Endodermal cell (in vitro differentiated cells): ENCODE measurements at regions not wholly inside any gene's neighbourhood (a gene's known extent, or its start where the extent isn't known, plus 50 kb on each side); places are given as distances from the start of the nearest gene placed in this dataset.

ENCODE experiments used
- DNase-seq: peaks from one replicate; pipeline ENCODE4 v3.0.0-alpha.2; 2017
- H3K27ac ChIP-seq: 2 replicates; pipeline ENCODE4 v1.5.1; 2013; ENCODE audit warnings: mild to moderate bottlenecking, low read depth, low read length, moderate library complexity
- H3K27me3 ChIP-seq: 2 replicates; pipeline ENCODE4 v1.6.1; 2013; ENCODE audit warnings: mild to moderate bottlenecking, low read length, moderate library complexity; ENCODE audit not compliant: insufficient read depth, control insufficient read depth, poor library complexity, severe bottlenecking
- H3K36me3 ChIP-seq: 2 replicates; pipeline ENCODE4 v1.7.0; 2013; ENCODE audit warnings: mild to moderate bottlenecking, low read length, moderate library complexity; ENCODE audit not compliant: control insufficient read depth, insufficient read depth
- H3K4me1 ChIP-seq: one replicate; pipeline ENCODE4 v1.7.0; 2013; ENCODE audit warnings: low read length; ENCODE audit not compliant: control insufficient read depth, insufficient read depth
- H3K4me3 ChIP-seq: 2 replicates; pipeline ENCODE4 v1.5.1; 2013; ENCODE audit warnings: mild to moderate bottlenecking, low read length, moderate library complexity
- H3K9ac ChIP-seq: 2 replicates; pipeline ENCODE4 v1.6.1; 2013; ENCODE audit warnings: mild to moderate bottlenecking, low read length, moderate library complexity; ENCODE audit not compliant: poor library complexity, severe bottlenecking; ENCODE audit errors: extremely low read depth
- H3K9me3 ChIP-seq: 2 replicates; pipeline ENCODE4 v1.6.1; 2013; ENCODE audit warnings: mild to moderate bottlenecking, low read length, moderate library complexity; ENCODE audit not compliant: control insufficient read depth
- H3K27ac Mint-ChIP-seq: 2 replicates; pipeline ENCODE4 v1.8.0; 2020; ENCODE audit warnings: mixed read lengths
- H3K27me3 Mint-ChIP-seq: 2 replicates; pipeline ENCODE4 v1.8.0; 2021; ENCODE audit warnings: mild to moderate bottlenecking, mixed read lengths; ENCODE audit not compliant: insufficient read depth
- H3K36me3 Mint-ChIP-seq: 2 replicates; pipeline ENCODE4 v1.8.0; 2020; ENCODE audit warnings: low read depth, mixed read lengths
- H3K4me1 Mint-ChIP-seq: 2 replicates; pipeline ENCODE4 v1.8.0; 2020; ENCODE audit warnings: mixed read lengths
- H3K4me3 Mint-ChIP-seq: 2 replicates; pipeline ENCODE4 v1.8.0; 2020; ENCODE audit warnings: mild to moderate bottlenecking, moderate library complexity, mixed read lengths
- H3K9me3 Mint-ChIP-seq: 2 replicates; pipeline ENCODE4 v1.8.0; 2020; ENCODE audit warnings: mild to moderate bottlenecking, mixed read lengths
- CTCF ChIP-seq: fragments of 200-600 bp; sonication (generic); conservative IDR thresholded peaks from 2 replicates; pipeline ENCODE4 v1.5.0; 2021; ENCODE audit warnings: antibody characterized with exemption, mild to moderate bottlenecking
- WGBS, 2 experiments: methylation state at CpG; one replicate each; pipeline versions ENCODE4 v1.1.5 to v1.1.7; 2013; ENCODE audit warnings: missing lambda C conversion rate in 2 of 2, mixed read lengths in 1 of 2; ENCODE audit not compliant: insufficient coverage in 1 of 2, insufficient read length in 1 of 2; 5-methylcytosine and 5-hydroxymethylcytosine counted together

GRCh38 chr15:88976656-88977055 is 63.5 kb upstream of the MFGE8 start:
- Mint-ChIP-seq H3K27ac (no peak overlapping the region), H3K4me1 (peaks cover 6% of the 10 kb centered on the region), H3K36me3 (peaks cover 4% of the 10 kb centered on the region), H3K4me3 (no peak overlapping the region), H3K27me3 (peaks cover 21% of the 10 kb centered on the region), H3K9me3 (peaks cover 18% of the 10 kb centered on the region)
- peaks cover 1% of the 10 kb centered on the region for H3K4me1 ChIP-seq
- no peak overlapping the region for H3K4me3 ChIP-seq
- no peak overlapping the region for H3K27ac ChIP-seq
- no peak for DNase-seq
- no peak for TF ChIP-seq CTCF
- no peaks in the 10 kb centered on the region for H3K36me3 ChIP-seq
- H3K27me3 ChIP-seq = no peaks in the 10 kb centered on the region
- no peak overlapping the region for H3K9ac ChIP-seq
- peaks cover 13% of the 10 kb centered on the region for H3K9me3 ChIP-seq
- 94 to 100% methylated on average over 2 of the region's 2 CpGs for WGBS, 2 experiments

GRCh38 chr15:88979674-88980073 is 66.5 kb upstream of the MFGE8 start:
- Histone ChIP-seq H3K4me1 (peaks cover 8% of the 10 kb centered on the region), H3K9ac (no peak overlapping the region), H3K9me3 (peaks cover 9% of the 10 kb centered on the region), H3K27ac (no peak overlapping the region), H3K4me3 (no peak overlapping the region), H3K36me3 (no peaks in the 10 kb centered on the region), H3K27me3 (no peaks in the 10 kb centered on the region)
- Mint-ChIP-seq H3K27ac (no peak overlapping the region), H3K4me3 (no peak overlapping the region), H3K9me3 (peaks cover 7% of the 10 kb centered on the region), H3K27me3 (peaks cover 17% of the 10 kb centered on the region), H3K4me1 (peaks cover 27% of the 10 kb centered on the region), H3K36me3 (no peaks in the 10 kb centered on the region)
- no peak for TF ChIP-seq CTCF
- whole genome bisulfite sequencing, 2 experiments = 60 to 73% methylated on average over 8 of the region's 8 CpGs
- peak; percentile 68 for DNase-seq

GRCh38 chr15:88980498-88980897 is 67.3 kb upstream of the MFGE8 start:
- peaks cover 7% of the 10 kb centered on the region for H3K9me3 Mint-ChIP-seq
- DNase-seq = no peak
- 86 to 94% methylated on average over 1 to 4 of the region's 4 CpGs for WGBS, 2 experiments
- no peak overlapping the region for H3K4me3 Mint-ChIP-seq
- no peak overlapping the region for H3K27ac ChIP-seq
- no peaks in the 10 kb centered on the region for H3K36me3 Mint-ChIP-seq
- TF ChIP-seq CTCF = no peak
- peaks cover 34% of the 10 kb centered on the region for H3K4me1 Mint-ChIP-seq
- no peaks in the 10 kb centered on the region for H3K36me3 ChIP-seq
- H3K9ac ChIP-seq = no peak overlapping the region
- H3K4me3 ChIP-seq = no peak overlapping the region
- H3K4me1 ChIP-seq = peaks cover 13% of the 10 kb centered on the region
- H3K27me3 Mint-ChIP-seq = peaks cover 16% of the 10 kb centered on the region
- H3K9me3 ChIP-seq = peaks cover 9% of the 10 kb centered on the region
- H3K27ac Mint-ChIP-seq = no peak overlapping the region
- H3K27me3 ChIP-seq = no peaks in the 10 kb centered on the region
